Endothelial cell of umbilical vein (primary cell): ENCODE measurements at regions not wholly inside any gene's neighbourhood (a gene's known extent, or its start where the extent isn't known, plus 50 kb on each side); places are given as distances from the start of the nearest gene placed in this dataset.

ENCODE experiments used
- BruUV-seq: library from RNA; stranded (reverse); fragments of 400-500 nt; replicated peaks from 2 replicates; lab custom pipeline; 2021; lab: Mats Ljungman, UMichigan
- CTCF ChIA-PET: fragments of 300-600, 350-600 bp; sonication (Branson Sonifier 250); formaldehyde crosslinking; loops from one replicate; lab custom pipeline; 2021; ENCODE audit warnings: antibody characterized with exemption, inconsistent platforms; lab: Charles Lee
- POLR2A ChIA-PET: fragments of 300-600, 350-600 bp; sonication (Branson Sonifier 250); formaldehyde crosslinking; loops from one replicate; lab custom pipeline; 2021; ENCODE audit warnings: antibody characterized with exemption, inconsistent platforms; lab: Charles Lee
- DNase-seq: peaks from one replicate; pipeline ENCODE4 v3.0.0-alpha.2; 2011; ENCODE audit warnings: low read depth, low spot score
- FAIRE-seq: peaks from 2 replicates; lab custom pipeline; 2011; peaks lifted over from hg19 to GRCh38; lab: Jason Lieb, UNC
- H2AFZ ChIP-seq: 2 replicates; pipeline ENCODE4 v1.6.0; 2012; ENCODE audit warnings: low read depth, low read length, control low read depth, inconsistent platforms
- H3K27ac ChIP-seq: 2 replicates; pipeline ENCODE4 v1.5.1; 2011; ENCODE audit warnings: low read depth, mild to moderate bottlenecking, control low read depth, low read length, moderate library complexity; ENCODE audit not compliant: insufficient read depth
- H3K27me3 ChIP-seq, 2 experiments: 2 replicates each; pipeline versions ENCODE4 v1.6.0 to v1.6.1; 2011; ENCODE audit warnings: low read length in 2 of 2, mixed read lengths in 1 of 2; ENCODE audit not compliant: control insufficient read depth in 2 of 2, insufficient read depth in 2 of 2
- H3K36me3 ChIP-seq, 2 experiments: 2 replicates in 1 of 2; 3 replicates in 1 of 2; pipeline ENCODE4 v1.5.1; 2011; ENCODE audit warnings: low read length in 2 of 2, mild to moderate bottlenecking in 1 of 2, moderate library complexity in 1 of 2; ENCODE audit not compliant: control insufficient read depth in 2 of 2, insufficient read depth in 2 of 2; ENCODE audit errors: extremely low read depth in 1 of 2
- H3K4me1 ChIP-seq: 3 replicates; pipeline ENCODE4 v1.5.1; 2011; ENCODE audit warnings: mild to moderate bottlenecking, low read length; ENCODE audit not compliant: control insufficient read depth, insufficient read depth; ENCODE audit errors: extremely low read depth
- H3K4me2 ChIP-seq: 2 replicates; pipeline ENCODE4 v1.6.1; 2011; ENCODE audit warnings: low read length, control low read depth, mixed read lengths; ENCODE audit not compliant: insufficient read depth
- H3K4me3 ChIP-seq, 3 experiments: fragments of 200-600 bp in 1 of 3; sonication (generic), shearing (Covaris generic) in 1 of 3; replicated peaks in 1 of 3; 2 replicates each; pipeline ENCODE4 v1.5.1; 2011 to 2016; ENCODE audit warnings: control low read depth in 3 of 3, low read length in 3 of 3, mild to moderate bottlenecking in 2 of 3, inconsistent platforms in 1 of 3, low read depth in 1 of 3, moderate library complexity in 1 of 3; ENCODE audit not compliant: insufficient read depth in 1 of 3
- H3K79me2 ChIP-seq: 2 replicates; pipeline ENCODE4 v1.6.0; 2012; ENCODE audit warnings: low read length, inconsistent platforms; ENCODE audit not compliant: control insufficient read depth, insufficient read depth
- H3K9ac ChIP-seq: replicated peaks from 2 replicates; pipeline ENCODE3; 2011; ENCODE audit warnings: low read length, control low read depth; ENCODE audit not compliant: insufficient read depth; ENCODE audit errors: extremely low read depth
- H3K9me1 ChIP-seq: replicated peaks from 3 replicates; pipeline ENCODE4 v1.6.0; 2011; ENCODE audit warnings: mild to moderate bottlenecking, low read length; ENCODE audit not compliant: control insufficient read depth, insufficient read depth; ENCODE audit errors: extremely low read depth
- H3K9me3 ChIP-seq: replicated peaks from 2 replicates; pipeline ENCODE4 v1.5.1; 2012; ENCODE audit warnings: low read length, inconsistent platforms; ENCODE audit not compliant: control insufficient read depth, insufficient read depth
- H4K20me1 ChIP-seq: replicated peaks from 2 replicates; pipeline ENCODE3; 2011; ENCODE audit warnings: mild to moderate bottlenecking, low read length; ENCODE audit not compliant: control insufficient read depth, insufficient read depth; ENCODE audit errors: extremely low read depth
- CTCF ChIP-seq, 2 donors: IDR thresholded peaks; 1 replicate in 1 of 2; 2 replicates in 1 of 2; pipeline ENCODE4 v1.5.1; 2011; ENCODE audit warnings: low read length in 2 of 2, mild to moderate bottlenecking in 2 of 2, moderate library complexity in 2 of 2, control low read depth in 1 of 2, inconsistent platforms in 1 of 2, low read depth in 1 of 2; ENCODE audit not compliant: insufficient read depth in 1 of 2; ENCODE audit errors: extremely low read depth in 1 of 2
- EZH2 ChIP-seq: IDR thresholded peaks from 2 replicates; pipeline ENCODE4 v1.6.1; 2012; ENCODE audit warnings: borderline replicate concordance, low read depth, mild to moderate bottlenecking, moderate library complexity, low read length, inconsistent platforms; ENCODE audit not compliant: severe bottlenecking
- FOS ChIP-seq: IDR thresholded peaks from 2 replicates; pipeline ENCODE4 v1.6.1; 2011; ENCODE audit warnings: mild to moderate bottlenecking, low read length, moderate library complexity, borderline replicate concordance; ENCODE audit not compliant: insufficient read depth
- GATA2 ChIP-seq: IDR thresholded peaks from 2 replicates; pipeline ENCODE4 v1.7.0; 2011; ENCODE audit warnings: low read depth, mild to moderate bottlenecking, moderate library complexity, mixed read lengths, low read length; ENCODE audit not compliant: insufficient read length, insufficient read depth
- JUN ChIP-seq: IDR thresholded peaks from 2 replicates; pipeline ENCODE4 v1.6.1; 2011; ENCODE audit warnings: borderline replicate concordance, low read depth; ENCODE audit not compliant: insufficient read length, insufficient read depth
- MAX ChIP-seq: IDR thresholded peaks from 2 replicates; pipeline ENCODE4 v1.6.1; 2011; ENCODE audit not compliant: insufficient read depth, insufficient read length
- MYC ChIP-seq: IDR thresholded peaks from one replicate; pipeline ENCODE4 v1.6.1; 2011; ENCODE audit warnings: mild to moderate bottlenecking, low read depth, low read length
- POLR2A ChIP-seq: IDR thresholded peaks from 2 replicates; pipeline ENCODE4 v1.6.1; 2012; ENCODE audit warnings: low read depth, mild to moderate bottlenecking, control low read depth, low read length
- POLR2AphosphoS5 ChIP-seq: IDR thresholded peaks from 2 replicates; pipeline ENCODE4 v1.6.1; 2012; ENCODE audit warnings: low read depth, mild to moderate bottlenecking, control low read depth, low read length, moderate library complexity; ENCODE audit not compliant: insufficient read depth
- dilution Hi-C: fragments of 300-500 bp; cut with MboI; formaldehyde crosslinking; loops from one replicate; pipeline ENCODE4 v1.15.0; 2019; ENCODE audit warnings: low sequenced_read_pairs; ENCODE audit not compliant: extremely low pct_ligation_motif_present
- intact Hi-C: fragments of 100-400 bp; cut with micrococcal nuclease; formaldehyde crosslinking; loops from one replicate; pipeline ENCODE4 v1.10.0; 2022

- Histone ChIP-seq H3K4me3 (no peak overlapping the region), H3K79me2 (no peaks in the 10 kb centered on the region), H2AFZ (no peak overlapping the region), H3K9me1 (no peaks in the 10 kb centered on the region), H3K4me1 (peaks cover 7% of the 10 kb centered on the region), H3K27me3 (no peaks in the 10 kb centered on the region), H3K36me3 (no peaks in the 10 kb centered on the region), H3K4me2 (no peak overlapping the region), H3K27ac (no peak overlapping the region), H3K9ac (no peak overlapping the region), H3K9me3 (no peaks in the 10 kb centered on the region), H4K20me1 (no peaks in the 10 kb centered on the region)
- TF ChIP-seq JUN (no peak), FOS (no peak), GATA2 (no peak), MAX (no peak), MYC (no peak), EZH2 (no peak), POLR2A (no peak), POLR2AphosphoS5 (no peak), CTCF (IDR thresholded peaks at IDR 0.05; ENCODE audit: extremely low read depth in 1 of 2, insufficient read depth in 1 of 2, low read depth in 1 of 2, low read length in 2 of 2) (no peak)
- DNase-seq (no peak), FAIRE-seq (no peak)
- dilution Hi-C loops (no loop called here), intact Hi-C loops (no loop called here)
- BruUV-seq, result no TSS peak
- ChIA-PET POLR2A (no interaction called here), CTCF (interaction anchor here (0.6 kb wide), 1 partner anchor 18 kb away, joined by 3 read pairs; no protein-coding TSS in a partner anchor)
These were observed 239.5 kb downstream of the GXYLT1 start for GRCh38 chr12:41905073-41905758.
